Activated naive CD4-positive, alpha-beta T cell (primary cell): ENCODE measurements at regions not wholly inside any gene's neighbourhood (a gene's known extent, or its start where the extent isn't known, plus 50 kb on each side); places are given as distances from the start of the nearest gene placed in this dataset.
"Not testable (repeated sequence)": the region's sequence is repeated elsewhere in the genome, so short reads cannot be mapped to it uniquely, and the experiment has no call there.

ENCODE experiments used
- DNase-seq, 4 experiments: peaks; one replicate each; lab custom pipeline; 2025; lab: John Stamatoyannopoulos, UW

DNA sequence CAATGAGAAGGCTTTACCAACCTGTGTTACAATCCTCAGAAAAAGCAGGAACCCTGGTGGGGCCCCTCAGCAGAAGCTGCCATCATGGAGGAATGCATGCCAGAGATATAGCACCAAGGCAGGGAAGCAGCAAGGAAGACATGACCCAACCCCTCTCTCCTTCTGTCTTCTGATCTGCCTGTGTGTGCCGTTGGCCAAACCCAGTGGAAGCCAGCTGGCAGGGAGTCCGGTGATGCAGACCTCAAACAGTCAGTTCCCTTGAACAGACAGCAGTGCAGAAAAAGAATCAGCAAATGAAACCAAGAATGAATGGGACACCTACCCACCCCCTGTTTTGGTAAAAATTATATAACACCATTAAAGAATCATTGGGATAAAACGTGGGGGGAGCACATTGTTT is 234.2 kb downstream of the ZNF608 start:
- no peak for DNase-seq

DNA sequence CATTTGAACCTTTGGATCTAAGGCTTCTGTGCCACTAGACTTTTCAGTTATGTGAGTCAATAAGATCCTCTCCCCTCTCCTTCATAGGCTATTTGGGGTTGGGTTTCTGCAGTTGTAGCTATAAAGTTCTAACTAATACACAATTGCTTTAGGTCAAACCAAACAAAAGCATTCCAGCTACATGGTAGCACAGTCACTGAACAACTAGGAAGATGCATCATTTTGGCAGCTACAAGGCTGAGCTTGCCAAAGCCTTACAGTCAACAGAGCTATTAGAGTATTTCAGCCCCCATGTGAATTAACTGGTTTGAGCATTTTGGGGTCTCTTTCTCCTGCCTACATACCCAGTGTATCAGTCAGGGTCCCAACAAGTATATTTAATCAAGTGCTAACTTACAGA is 234.6 kb downstream of the ZNF608 start:
- no peak for DNase-seq

DNA sequence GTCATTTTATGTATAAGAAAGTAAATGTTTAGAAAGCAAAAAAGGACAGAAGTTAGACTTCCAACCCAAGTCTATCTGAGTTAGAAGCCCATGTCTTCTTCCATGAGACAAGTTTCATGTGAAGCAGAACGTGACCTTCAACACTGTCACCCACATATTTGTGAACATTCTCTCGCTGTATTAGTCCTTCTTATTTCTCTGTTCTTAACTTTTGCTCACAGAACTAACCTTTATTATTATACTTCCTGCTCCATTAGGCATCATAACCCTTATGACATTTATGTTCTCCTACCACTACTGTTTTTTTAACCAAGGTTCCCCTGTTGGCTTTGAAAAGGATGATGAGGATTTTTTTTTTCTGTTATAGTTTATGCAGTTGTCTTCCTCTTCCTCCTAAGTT is 238.8 kb downstream of the ZNF608 start:
- DNase-seq = no peak

DNA sequence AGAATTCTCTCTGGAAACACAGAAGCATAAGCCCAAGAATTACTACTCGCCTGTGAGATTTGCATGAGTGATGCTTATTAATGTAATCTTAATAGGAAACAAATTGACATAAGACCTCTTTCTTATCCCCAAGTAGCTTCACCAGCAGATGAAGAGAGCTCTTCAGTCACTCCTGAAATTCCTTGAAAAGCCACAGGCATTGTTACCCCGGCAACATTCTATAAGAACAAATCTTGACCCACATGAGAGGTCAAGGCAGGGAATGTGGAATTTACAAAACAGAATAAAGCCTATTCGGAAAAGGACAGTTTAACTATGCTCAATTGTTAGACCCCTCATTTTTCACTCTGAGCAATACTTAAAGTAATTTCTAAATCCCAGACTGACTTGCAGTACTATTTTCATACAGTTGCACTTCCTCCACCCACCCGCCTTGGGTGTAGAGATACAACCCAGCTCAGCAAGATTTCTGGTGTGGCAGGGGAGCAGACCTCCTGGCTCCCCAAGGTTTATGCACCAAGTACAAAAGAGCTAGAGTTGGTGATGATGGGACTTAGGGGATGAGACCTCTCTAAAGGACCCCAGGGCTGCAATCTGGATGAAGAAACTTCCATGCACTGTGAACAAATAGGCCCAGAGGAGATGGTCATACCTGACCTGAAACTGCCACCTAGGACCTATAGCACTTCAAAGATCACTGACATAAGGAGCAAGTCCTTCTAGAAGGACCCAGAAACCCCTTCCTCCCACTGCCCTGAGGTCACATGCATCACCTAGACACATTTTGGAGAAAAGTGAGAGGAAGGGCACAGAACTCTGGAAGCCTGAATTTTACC is 242.1 kb downstream of the ZNF608 start:
- no peak for DNase-seq

DNA sequence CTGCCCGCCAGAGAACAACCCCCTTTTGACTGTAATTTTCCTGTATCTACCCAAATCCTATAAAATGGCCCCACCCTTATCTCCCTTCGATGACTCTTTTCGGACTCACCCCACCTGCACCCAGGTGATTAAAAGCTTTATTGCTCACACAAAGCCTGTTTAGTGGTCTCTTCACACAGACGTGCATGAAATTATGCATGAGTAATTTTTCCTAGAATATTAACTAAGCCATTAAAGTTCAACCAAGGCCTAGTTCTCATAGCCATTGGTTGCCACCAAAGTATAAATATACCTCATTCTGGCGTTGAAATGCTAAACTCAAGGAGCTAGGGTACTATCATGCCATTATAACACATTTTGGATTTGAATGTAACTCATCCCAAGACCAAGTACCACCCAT is 243.9 kb downstream of the ZNF608 start:
- no peak for DNase-seq

DNA sequence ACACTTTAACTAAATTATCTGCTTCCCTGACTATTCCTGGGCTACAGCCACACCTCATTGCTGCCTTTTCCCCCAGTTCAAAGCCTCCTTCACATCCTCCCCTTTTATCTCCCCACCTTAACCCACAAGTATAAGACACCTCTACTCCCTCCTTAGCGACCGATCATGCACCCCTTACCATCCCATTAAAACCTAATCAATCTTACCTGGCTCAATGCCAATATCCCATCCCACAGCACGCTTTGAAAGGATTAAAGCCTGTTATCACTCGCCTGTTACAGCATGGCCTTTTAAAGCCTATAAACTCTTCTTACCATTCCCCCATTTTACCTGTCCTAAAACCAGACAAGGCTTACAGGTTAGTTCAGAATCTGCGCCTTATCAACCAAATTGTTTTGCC is 246.6 kb downstream of the ZNF608 start:
- DNase-seq = not testable (repeated sequence)

DNA sequence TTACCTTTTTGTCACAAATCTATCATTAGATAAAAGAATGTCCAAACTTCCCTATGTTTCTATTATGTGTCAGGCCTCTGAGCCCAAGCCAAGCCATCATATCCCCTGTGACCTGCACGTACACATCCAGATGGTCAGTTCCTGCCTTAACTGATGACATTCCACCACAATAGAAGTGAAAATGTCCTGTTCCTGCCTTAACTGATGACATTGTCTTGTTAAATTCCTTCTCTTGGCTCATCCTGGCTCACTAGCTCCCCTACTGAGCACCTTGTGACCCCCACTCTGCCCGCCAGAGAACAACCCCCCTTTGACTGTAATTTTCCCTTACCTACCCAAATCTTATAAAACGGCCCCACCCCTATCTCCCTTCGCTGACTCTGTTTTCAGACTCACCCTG is 249.5 kb downstream of the ZNF608 start:
- not testable (repeated sequence) for DNase-seq

DNA sequence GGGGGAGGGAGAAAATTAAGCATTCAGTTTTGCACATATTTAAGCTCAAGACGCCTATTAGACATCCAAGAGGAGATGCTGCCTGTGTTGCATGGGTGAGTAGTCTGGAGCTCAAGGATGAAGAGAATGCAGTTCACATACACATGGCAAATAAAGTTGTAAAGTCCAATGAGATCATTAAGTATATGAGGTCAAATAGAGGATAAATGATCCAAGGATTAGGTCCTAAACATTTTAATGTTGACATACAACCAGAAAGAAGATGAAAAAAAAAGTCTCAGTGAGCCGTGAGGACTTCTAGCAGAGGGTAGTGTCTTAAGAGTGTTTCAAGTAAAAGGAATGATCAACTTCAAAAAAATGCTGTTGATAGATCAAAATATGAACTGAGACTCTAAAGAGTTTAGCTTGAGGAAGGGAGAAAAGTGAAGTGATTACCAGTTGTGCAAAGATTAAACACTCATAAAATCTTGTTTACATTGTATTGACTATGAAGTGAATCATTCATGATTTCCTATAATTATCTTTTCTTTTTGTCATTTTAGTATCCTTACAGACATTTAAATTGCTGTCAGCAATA is 251.8 kb downstream of the ZNF608 start:
- no peak for DNase-seq

DNA sequence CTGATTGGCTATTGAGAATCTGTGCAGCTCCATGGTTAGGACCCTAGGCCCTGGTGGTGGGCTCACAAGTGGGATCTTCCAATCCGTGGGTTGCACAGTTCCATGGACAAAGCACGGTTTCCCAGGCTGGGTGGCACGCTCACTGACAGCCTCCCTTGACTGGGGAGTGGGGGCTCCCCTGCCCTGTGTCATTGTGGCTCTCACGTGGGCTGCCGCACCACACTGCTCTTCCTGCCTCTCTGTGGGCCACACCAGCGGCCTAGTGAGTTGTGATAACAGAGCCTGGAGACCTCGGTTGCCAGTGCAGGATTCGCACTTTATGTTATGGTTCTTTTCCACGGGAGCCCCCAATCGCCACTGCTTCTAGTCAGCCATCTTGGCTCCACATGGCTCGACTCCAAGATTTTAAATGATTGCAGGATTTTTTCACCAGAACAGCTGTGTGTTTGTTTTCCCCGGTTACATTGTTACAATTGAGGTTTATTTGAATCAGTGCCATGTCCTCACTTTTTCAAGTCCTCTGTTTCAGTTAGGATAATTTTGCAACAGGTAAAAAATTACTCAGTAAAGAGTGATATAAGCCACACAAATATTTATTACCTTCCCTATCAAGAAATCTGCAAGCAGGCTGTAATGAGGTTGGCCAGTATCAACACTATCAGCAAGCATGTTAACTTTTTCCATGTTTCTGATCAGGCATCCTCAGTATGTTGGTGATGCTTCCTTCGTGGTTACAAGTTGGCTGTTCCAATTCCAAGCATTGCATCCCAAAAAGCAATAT is 253.8 kb downstream of the ZNF608 start:
- DNase-seq = no peak

DNA sequence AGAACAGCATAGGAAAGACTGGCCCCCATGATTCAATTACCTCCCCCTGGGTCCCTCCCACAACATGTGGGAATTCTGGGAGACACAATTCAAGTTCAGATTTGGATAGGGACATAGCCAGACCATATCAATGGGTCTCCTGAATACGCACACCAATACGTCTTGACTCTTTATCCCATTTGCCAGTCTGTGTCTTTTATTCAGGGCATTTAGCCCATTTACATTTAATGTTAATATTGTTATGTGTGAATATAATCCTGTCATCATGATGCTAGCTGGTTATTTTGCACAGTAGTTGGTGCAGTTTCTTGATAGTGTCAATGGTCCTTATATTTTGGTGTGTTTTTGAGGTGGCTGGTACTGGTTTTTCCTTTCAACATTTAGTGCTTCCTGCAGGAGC is 256.1 kb downstream of the ZNF608 start:
- not testable (repeated sequence) for DNase-seq

DNA sequence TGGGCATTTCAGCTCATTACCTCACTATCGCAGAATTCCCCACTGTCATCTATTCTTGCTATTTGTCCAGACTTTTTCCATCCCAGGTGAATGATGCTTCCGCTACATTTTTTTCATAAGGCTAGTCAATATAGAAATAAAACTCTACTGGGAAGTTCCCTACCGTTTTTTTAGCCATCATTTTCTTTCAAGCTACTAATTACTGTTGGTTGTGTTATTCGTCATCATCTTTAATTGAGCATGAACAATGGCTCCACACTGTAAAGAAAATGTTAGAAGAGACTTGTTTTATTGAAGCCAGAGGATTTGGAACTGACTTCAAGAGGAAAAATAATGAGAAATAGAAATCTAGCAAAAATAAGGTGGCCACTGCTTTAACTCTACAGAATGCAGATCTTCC is 265.0 kb downstream of the ZNF608 start:
- DNase-seq = no peak

DNA sequence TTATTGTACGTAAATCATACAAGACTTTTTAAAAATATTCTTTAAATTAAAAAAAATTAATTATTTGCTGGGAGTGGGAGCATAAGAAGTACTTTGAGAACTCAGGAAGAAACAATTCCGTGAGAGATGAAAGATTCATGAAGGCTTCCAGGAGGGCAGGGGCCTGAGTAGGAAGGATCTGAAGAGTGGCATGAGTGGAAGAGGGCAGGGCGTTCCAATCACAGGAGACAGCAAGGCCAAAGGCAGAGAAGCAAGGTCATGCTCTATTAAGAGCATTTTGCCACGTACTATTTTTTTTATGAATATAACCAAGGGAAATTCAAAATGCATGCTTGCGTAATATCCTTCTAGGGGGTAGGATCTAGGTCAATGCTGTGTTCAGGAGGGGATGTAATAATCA is 265.5 kb downstream of the ZNF608 start:
- no peak for DNase-seq

DNA sequence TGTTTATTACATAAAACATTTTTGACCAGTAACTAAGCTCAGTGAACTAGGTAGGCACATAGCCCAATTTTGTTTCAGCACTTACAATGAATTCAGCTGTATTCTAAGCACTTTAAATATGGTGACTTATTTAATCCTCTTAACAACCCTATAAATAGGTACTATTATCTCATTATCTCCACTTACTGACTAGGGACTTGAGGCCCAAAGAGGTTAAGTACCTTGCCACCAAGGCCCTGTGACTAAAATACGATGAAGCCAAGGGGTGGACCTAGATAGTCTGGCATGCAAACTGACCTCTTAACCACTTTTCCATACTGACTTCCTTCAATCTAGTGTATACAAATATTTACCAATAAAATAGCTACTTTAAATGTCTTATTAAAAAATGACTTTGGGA is 266.4 kb downstream of the ZNF608 start:
- DNase-seq = no peak

DNA sequence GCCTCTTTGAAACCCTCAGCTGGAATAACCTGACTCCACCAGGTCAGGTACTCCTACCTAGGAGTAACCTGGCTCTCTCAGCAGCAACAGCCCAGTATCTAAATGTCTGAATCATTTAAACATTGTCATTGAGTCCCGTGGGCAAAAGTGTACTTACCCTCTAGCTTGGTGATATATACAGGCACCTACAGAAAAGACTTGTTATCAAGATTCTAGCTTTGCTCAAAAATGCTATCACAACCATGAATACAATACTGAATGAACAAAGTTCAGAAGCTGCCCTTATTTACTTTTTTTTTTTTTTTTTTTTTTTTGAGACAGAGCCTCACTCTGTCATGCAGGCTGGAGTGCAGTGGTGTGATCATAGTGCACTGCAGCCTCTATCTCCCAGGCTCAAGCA is 268.2 kb downstream of the ZNF608 start:
- no peak for DNase-seq

DNA sequence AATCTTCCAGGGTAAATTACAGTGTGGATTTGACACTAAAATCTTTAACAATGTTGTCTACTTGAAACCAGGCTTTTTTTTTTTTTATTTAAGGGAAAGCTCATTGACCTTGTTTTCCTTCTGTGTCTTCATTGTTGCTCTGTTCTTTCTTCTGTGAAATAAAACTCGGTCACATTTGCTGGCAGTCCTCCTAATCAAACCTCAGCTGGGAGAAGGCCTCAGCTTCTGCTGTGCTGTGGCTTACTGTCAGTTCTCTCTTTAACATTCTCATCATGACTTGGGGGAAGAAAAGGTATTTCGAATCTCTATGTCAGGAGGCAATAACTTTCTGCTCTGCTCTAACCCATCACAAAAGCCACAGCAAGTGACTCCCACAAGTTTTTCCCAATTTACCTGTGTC is 268.9 kb downstream of the ZNF608 start:
- DNase-seq = no peak

DNA sequence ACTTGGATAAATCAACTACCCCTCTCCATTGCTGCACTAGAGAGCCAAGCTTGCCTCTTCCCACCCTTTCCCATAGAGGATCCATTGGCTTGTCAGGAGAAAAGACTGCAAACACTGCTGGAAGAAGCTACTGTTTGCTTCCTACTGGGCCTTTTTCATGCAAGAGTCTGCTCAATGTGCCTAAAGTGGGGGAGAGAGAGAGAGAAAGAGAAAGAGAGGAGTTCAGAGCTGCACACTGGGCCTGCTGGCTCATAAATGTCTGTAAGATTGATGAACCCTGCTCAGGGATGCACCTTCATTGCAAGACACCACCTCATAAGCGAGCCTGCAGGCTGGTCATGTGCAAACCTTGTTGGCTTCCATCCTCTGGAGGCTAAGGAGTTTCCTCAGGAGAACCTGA is 269.4 kb downstream of the ZNF608 start:
- no peak for DNase-seq

DNA sequence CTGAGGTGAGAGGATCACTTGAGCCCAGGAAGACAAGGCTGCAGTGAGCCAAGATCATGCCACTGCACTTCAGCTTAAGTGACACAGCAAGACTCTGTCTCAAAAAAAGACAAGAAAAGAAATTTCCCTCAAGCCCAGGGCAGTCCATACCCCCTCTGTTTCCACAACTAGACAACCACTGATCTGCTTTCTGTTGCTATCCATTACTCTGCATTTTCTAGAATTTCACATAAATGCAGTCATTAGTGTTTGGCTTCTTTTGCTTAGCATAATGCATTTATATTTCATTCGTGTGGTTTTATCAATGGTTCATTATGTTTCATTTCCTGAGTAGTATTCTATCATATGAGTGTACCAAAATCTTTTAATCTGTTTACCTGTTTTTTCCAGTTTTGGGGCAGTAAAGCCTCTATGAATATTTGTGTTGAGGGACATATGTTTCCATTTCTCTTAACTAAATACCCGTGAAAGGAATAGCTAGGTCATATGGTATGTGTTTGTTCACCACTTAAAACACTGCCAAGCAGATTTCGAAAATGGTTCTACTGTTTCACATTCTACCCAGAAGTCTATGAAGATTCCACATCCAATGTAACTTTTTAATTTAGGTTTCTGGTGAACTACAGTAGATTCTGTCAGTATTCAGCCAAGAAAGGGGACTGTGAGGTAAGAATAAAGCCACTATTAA is 271.8 kb downstream of the ZNF608 start:
- no peak for DNase-seq

DNA sequence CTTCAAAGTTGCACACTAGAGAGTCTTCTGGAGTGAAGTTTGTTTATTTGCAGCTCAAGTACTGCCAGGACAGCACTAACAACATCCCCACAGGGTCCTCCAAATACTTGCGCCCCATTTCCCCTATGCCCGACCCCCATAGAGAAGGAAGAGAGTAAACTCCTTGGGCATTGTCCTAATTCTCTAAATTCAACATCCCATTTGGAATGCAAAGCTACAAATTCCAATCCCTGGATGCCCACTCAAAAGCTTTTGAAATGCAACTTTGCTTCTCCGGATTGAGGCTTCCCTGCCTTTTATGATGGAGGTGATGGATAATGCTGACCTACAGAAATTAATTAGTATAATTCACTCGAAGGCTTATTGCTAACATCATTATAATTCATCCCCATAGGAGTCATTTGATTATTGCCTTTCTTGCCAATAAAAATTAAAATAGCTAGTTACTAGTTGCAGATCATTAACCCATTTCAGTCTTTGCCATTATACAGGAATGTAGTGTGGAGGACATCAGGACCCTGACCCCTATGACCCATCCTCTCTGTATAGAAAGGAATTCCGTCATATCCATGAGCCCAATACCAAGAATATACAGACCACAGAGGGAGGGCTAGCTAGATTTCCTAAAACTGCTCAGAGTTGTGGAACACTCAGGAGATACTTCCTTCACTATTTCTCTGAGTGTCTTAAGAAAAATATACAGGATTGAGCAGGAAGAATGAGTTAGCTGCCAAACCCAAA is 277.6 kb downstream of the ZNF608 start:
- no peak for DNase-seq

DNA sequence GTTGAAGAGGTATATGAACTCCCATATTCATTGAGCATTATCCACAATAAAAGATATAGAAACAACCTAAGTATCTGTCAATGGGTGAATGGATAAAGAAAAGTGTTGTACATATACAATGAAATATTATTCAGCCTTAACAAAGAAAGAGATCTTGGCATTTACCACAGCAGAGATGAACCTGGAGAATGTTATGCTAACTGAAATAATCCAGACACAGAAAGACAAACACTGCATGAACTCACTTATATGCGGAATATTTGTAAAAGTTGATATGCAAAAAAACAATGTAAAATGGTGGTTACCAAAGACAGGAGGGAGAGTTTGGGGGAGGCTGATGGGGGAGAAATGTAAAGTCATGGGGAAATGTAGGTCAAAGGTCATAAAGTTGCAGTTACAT is 278.7 kb downstream of the ZNF608 start:
- DNase-seq = no peak

DNA sequence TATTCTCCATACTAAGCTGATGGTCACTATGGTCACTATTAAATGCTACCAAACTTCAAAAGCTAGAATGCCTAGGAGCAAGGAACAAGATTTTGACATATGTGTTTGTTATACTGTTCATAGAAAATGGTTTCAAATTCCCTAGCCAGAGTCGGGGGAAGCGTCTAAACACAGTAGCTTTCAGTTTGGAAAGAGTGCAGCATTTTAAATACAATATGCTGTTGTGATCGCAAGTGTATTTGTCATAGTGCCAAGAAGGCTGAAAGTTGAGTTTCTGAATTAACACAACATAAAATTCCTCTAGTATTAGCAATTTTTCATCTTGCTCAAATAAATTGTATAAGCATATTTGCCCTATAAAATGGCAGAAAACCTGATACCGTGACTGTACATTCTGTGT is 280.4 kb downstream of the ZNF608 start:
- DNase-seq = no peak

DNA sequence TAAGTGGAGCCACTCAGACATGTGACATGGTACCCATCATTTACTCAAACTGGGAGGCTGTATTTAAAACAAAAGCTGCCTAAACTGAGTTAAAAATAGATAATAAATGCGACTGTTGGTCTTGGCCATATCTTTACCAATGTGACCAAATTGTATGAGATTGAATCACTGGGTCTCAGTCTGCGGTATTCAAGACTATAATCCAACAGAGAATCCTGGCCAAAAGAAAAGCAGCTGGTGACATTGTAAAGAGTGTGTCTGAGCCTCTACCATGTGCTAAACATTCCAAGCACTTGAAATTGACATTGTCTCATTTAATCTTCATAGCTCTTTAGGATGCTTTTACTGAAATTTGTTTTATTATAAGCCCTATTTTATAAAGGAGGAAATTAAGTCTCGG is 282.6 kb downstream of the ZNF608 start:
- no peak for DNase-seq

DNA sequence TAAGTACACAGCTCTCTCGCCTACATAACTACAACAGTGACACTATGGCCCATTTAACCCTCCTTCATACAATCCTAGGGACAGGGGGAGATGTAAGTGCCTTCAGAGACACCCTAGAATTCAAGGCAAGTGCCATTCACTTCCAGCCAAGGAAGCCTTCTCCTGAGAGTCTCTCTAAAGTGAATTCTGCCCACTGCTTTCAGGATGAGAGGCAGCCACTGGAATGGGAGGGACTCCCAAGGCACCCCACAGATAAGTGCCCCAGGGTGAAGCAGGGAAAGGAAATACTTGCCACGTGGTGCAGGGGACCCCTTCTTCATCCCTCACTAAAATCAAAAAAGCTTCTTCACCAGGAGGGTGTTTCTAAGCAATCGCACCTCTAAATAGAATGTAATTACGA is 283.7 kb downstream of the ZNF608 start:
- DNase-seq = no peak
